ENCODE measurements at regions not wholly inside any gene's neighbourhood (a gene's known extent, or its start where the extent isn't known, plus 50 kb on each side); places are given as distances from the start of the nearest gene placed in this dataset.

GRCh38 chr22:27687984-27688545, 113.5 kb downstream of the MN1 start:
- DNase-seq (ENCODE audit: low spot score): no peak

GRCh38 chr22:27689664-27690063, 111.9 kb downstream of the MN1 start:
- DNase-seq (ENCODE audit: low spot score): no peak

- no peak for DNase-seq (ENCODE audit: low spot score)
Measured at GRCh38 chr22:27690599-27690998, 111.0 kb downstream of the MN1 start.

GRCh38 chr22:27692243-27692642, 109.3 kb downstream of the MN1 start:
- peak; percentile 50 for DNase-seq (ENCODE audit: low spot score)

GRCh38 chr22:27695925-27696324, 105.6 kb downstream of the MN1 start:
- DNase-seq (ENCODE audit: low spot score): no peak

GRCh38 chr22:27697888-27698287, 103.7 kb downstream of the MN1 start:
- no peak for DNase-seq (ENCODE audit: low spot score)
